GM21423 (cell line): ENCODE measurements at regions not wholly inside any gene's neighbourhood (a gene's known extent, or its start where the extent isn't known, plus 50 kb on each side); places are given as distances from the start of the nearest gene placed in this dataset.

ENCODE experiments used
- ATAC-seq: cut with Tn5 transposase; IDR thresholded peaks from one replicate; pipeline ENCODE4 v1.9.1; 2021; ENCODE audit warnings: mild to moderate bottlenecking, moderate library complexity; ENCODE audit not compliant: unreplicated experiment

- ATAC-seq = no peak
Observed at GRCh38 chr7:13359656-13360055, 629.8 kb downstream of the ETV1 start.

GRCh38 chr7:13386741-13387140, 602.7 kb downstream of the ETV1 start:
- ATAC-seq = no peak

- no peak for ATAC-seq
Observed at GRCh38 chr7:13407911-13408310, 581.6 kb downstream of the ETV1 start.

- no peak for ATAC-seq
Observed at GRCh38 chr7:13411151-13411550, 578.3 kb downstream of the ETV1 start.

GRCh38 chr7:13411636-13412035, 577.8 kb downstream of the ETV1 start:
- no peak for ATAC-seq

- ATAC-seq = no peak
Observed at GRCh38 chr7:13414181-13414580, 575.3 kb downstream of the ETV1 start.

GRCh38 chr7:13414661-13415107, 574.8 kb downstream of the ETV1 start:
- ATAC-seq = no peak

GRCh38 chr7:13416071-13416470, 573.4 kb downstream of the ETV1 start:
- ATAC-seq = no peak

- no peak for ATAC-seq
Observed at GRCh38 chr7:13416544-13416943, 572.9 kb downstream of the ETV1 start.

- ATAC-seq = no peak
Observed at GRCh38 chr7:13420726-13421125, 568.7 kb downstream of the ETV1 start.

- no peak for ATAC-seq
Observed at GRCh38 chr7:13421776-13422175, 567.7 kb downstream of the ETV1 start.

- no peak for ATAC-seq
Observed at GRCh38 chr7:13433946-13434345, 555.5 kb downstream of the ETV1 start.

GRCh38 chr7:13442226-13442625, 547.2 kb downstream of the ETV1 start:
- ATAC-seq = no peak

GRCh38 chr7:13447637-13448036, 541.8 kb downstream of the ETV1 start:
- no peak for ATAC-seq

GRCh38 chr7:13448243-13448642, 541.2 kb downstream of the ETV1 start:
- ATAC-seq = no peak

- ATAC-seq = no peak
Observed at GRCh38 chr7:13449460-13449859, 540.0 kb downstream of the ETV1 start.

GRCh38 chr7:13454916-13455592, 534.4 kb downstream of the ETV1 start:
- no peak for ATAC-seq

GRCh38 chr7:13457790-13458189, 531.7 kb downstream of the ETV1 start:
- ATAC-seq = no peak

- no peak for ATAC-seq
Observed at GRCh38 chr7:13466874-13467547, 522.5 kb downstream of the ETV1 start.

GRCh38 chr7:13476881-13477444, 512.5 kb downstream of the ETV1 start:
- no peak for ATAC-seq

- no peak for ATAC-seq
Observed at GRCh38 chr7:13489386-13489785, 500.1 kb downstream of the ETV1 start.

- ATAC-seq = no peak
Observed at GRCh38 chr7:13496976-13497375, 492.5 kb downstream of the ETV1 start.
